Left ventricle myocardium superior (tissue), 1 donor: ENCODE measurements at regions not wholly inside any gene's neighbourhood (a gene's known extent, or its start where the extent isn't known, plus 50 kb on each side); places are given as distances from the start of the nearest gene placed in this dataset.
"Not testable (repeated sequence)": the region's sequence is repeated elsewhere in the genome, so short reads cannot be mapped to it uniquely, and the experiment has no call there.

ENCODE experiments used
- ATAC-seq: fragments of 200-7000 bp; cut with Tn5 transposase; one replicate; pipeline ENCODE4 v1.9.1; 2020; ENCODE audit warnings: mild to moderate bottlenecking, moderate library complexity
- DNase-seq: peaks from one replicate; pipeline ENCODE4 v3.0.0-alpha.2; 2020
- intact Hi-C: fragments of 100-400 bp; cut with micrococcal nuclease; formaldehyde crosslinking; loops from one replicate; pipeline ENCODE4 v1.11.0; 2022
- donor health status: DM: no; HTN: yes; CAD: no; lungs with severe emphysema.

- intact Hi-C loops: no loop called here
- DNase-seq (no peak), ATAC-seq (no peak)
Measured at GRCh38 chr9:31490551-31491106, 893.8 kb upstream of the ACO1 start.

GRCh38 chr9:31492229-31492628, 892.2 kb upstream of the ACO1 start:
- intact Hi-C loops: no loop called here
- DNase-seq: no peak
- no peak for ATAC-seq

GRCh38 chr9:31500422-31500821, 884.0 kb upstream of the ACO1 start:
- DNase-seq: no peak
- no peak for ATAC-seq
- intact Hi-C loops: no loop called here

GRCh38 chr9:31519011-31519410, 865.4 kb upstream of the ACO1 start:
- ATAC-seq: no peak
- intact Hi-C loops: no loop called here
- DNase-seq: no peak

GRCh38 chr9:31519424-31519823, 865.0 kb upstream of the ACO1 start:
- intact Hi-C loops: no loop called here

GRCh38 chr9:31519826-31520225, 864.6 kb upstream of the ACO1 start:
- intact Hi-C loops: no loop called here
- no peak for ATAC-seq
- no peak for DNase-seq

More at GRCh38 chr9:31519424-31519823, 865.0 kb upstream of the ACO1 start:
- ATAC-seq: no peak
- DNase-seq: no peak

- no peak for DNase-seq
- intact Hi-C loops: no loop called here
- no peak for ATAC-seq
Measured at GRCh38 chr9:31520301-31521085, 864.0 kb upstream of the ACO1 start.

GRCh38 chr9:31535651-31536050, 848.8 kb upstream of the ACO1 start:
- no peak for ATAC-seq
- intact Hi-C loops: no loop called here
- no peak for DNase-seq

GRCh38 chr9:31536471-31536870, 848.0 kb upstream of the ACO1 start:
- ATAC-seq (no peak), DNase-seq (no peak)
- intact Hi-C loops: no loop called here

GRCh38 chr9:31541721-31542281, 842.6 kb upstream of the ACO1 start:
- intact Hi-C loops: no loop called here
- ATAC-seq: peak; percentile 36
- no peak for DNase-seq

- no peak for DNase-seq
- intact Hi-C loops: no loop called here
Measured at GRCh38 chr9:31542384-31543055, 841.9 kb upstream of the ACO1 start.

GRCh38 chr9:31554941-31555340, 829.5 kb upstream of the ACO1 start:
- DNase-seq: no peak
- no peak for ATAC-seq
- intact Hi-C loops: no loop called here

More at GRCh38 chr9:31542384-31543055, 841.9 kb upstream of the ACO1 start:
- ATAC-seq: peak; percentile 83

- DNase-seq (no peak), ATAC-seq (no peak)
- intact Hi-C loops: no loop called here
Measured at GRCh38 chr9:31556667-31557463, 827.6 kb upstream of the ACO1 start.

GRCh38 chr9:31572190-31572589, 812.3 kb upstream of the ACO1 start:
- intact Hi-C loops, DNase-seq, ATAC-seq: not testable (repeated sequence)

- no peak for ATAC-seq
- DNase-seq: no peak
- intact Hi-C loops: no loop called here
Measured at GRCh38 chr9:31573561-31573960, 810.9 kb upstream of the ACO1 start.

GRCh38 chr9:31574006-31574765, 810.3 kb upstream of the ACO1 start:
- DNase-seq (no peak), ATAC-seq (no peak)

GRCh38 chr9:31582071-31582470, 802.4 kb upstream of the ACO1 start:
- intact Hi-C loops: no loop called here
- DNase-seq (no peak), ATAC-seq (no peak)

More at GRCh38 chr9:31574006-31574765, 810.3 kb upstream of the ACO1 start:
- intact Hi-C loops: no loop called here

GRCh38 chr9:31582561-31582960, 801.9 kb upstream of the ACO1 start:
- intact Hi-C loops: no loop called here
- ATAC-seq (no peak), DNase-seq (no peak)

- ATAC-seq (no peak), DNase-seq (no peak)
- intact Hi-C loops: no loop called here
Measured at GRCh38 chr9:31585158-31585557, 799.3 kb upstream of the ACO1 start.
